Keratinocyte (primary cell): ENCODE measurements at regions not wholly inside any gene's neighbourhood (a gene's known extent, or its start where the extent isn't known, plus 50 kb on each side); places are given as distances from the start of the nearest gene placed in this dataset.

Experiments used
- DNase-seq: peaks from one replicate; pipeline ENCODE4 v3.0.0-alpha.2; 2011; ENCODE audit warnings: low read depth, missing footprints, low spot score
- FAIRE-seq: peaks from 2 replicates; lab custom pipeline; 2011; peaks lifted over from hg19 to GRCh38; lab: Jason Lieb, UNC
- H2AFZ ChIP-seq: 2 replicates; pipeline ENCODE4 v1.6.0; 2012; ENCODE audit warnings: low read length, control low read depth, inconsistent platforms; ENCODE audit not compliant: control insufficient read depth
- H3K27ac ChIP-seq: 2 replicates; pipeline ENCODE4 v1.5.1; 2011; ENCODE audit warnings: low read length; ENCODE audit not compliant: control insufficient read depth, insufficient read depth
- H3K27me3 ChIP-seq: 3 replicates; pipeline ENCODE4 v1.6.0; 2011; ENCODE audit warnings: low read length; ENCODE audit not compliant: control insufficient read depth, insufficient read depth; ENCODE audit errors: extremely low read depth
- H3K36me3 ChIP-seq, 2 experiments: 2 replicates in 1 of 2; 3 replicates in 1 of 2; pipeline ENCODE4 v1.5.1; 2011; ENCODE audit warnings: low read length in 2 of 2, mild to moderate bottlenecking in 1 of 2; ENCODE audit not compliant: control insufficient read depth in 2 of 2, insufficient read depth in 2 of 2; ENCODE audit errors: extremely low read depth in 1 of 2
- H3K4me1 ChIP-seq: 3 replicates; pipeline ENCODE4 v1.5.1; 2011; ENCODE audit warnings: low read length; ENCODE audit not compliant: control insufficient read depth, insufficient read depth; ENCODE audit errors: extremely low read depth
- H3K4me2 ChIP-seq: 3 replicates; pipeline ENCODE4 v1.6.0; 2011; ENCODE audit warnings: low read depth, low read length; ENCODE audit not compliant: control insufficient read depth, insufficient read depth; ENCODE audit errors: extremely low read depth
- H3K4me3 ChIP-seq, 3 experiments: fragments of 200-600 bp in 1 of 3; sonication (generic) in 1 of 3; 2 replicates in 2 of 3; 3 replicates in 1 of 3; pipeline ENCODE4 v1.5.1; 2011 to 2016; ENCODE audit warnings: low read length in 3 of 3, mild to moderate bottlenecking in 3 of 3, control low read depth in 2 of 3, inconsistent platforms in 1 of 3, low read depth in 1 of 3, mixed read lengths in 1 of 3, mixed run types in 1 of 3, moderate library complexity in 1 of 3; ENCODE audit not compliant: control insufficient read depth in 2 of 3, insufficient read depth in 2 of 3; ENCODE audit errors: extremely low read depth in 1 of 3
- H3K79me2 ChIP-seq: 2 replicates; pipeline ENCODE4 v1.6.0; 2012; ENCODE audit warnings: low read length; ENCODE audit not compliant: control insufficient read depth, insufficient read depth
- H3K9ac ChIP-seq: 3 replicates; pipeline ENCODE4 v1.6.0; 2011; ENCODE audit warnings: low read length; ENCODE audit not compliant: control insufficient read depth, insufficient read depth; ENCODE audit errors: extremely low read depth
- H3K9me1 ChIP-seq: 3 replicates; pipeline ENCODE4 v1.6.0; 2011; ENCODE audit warnings: low read length; ENCODE audit not compliant: control insufficient read depth, insufficient read depth; ENCODE audit errors: extremely low read depth
- H3K9me3 ChIP-seq: 2 replicates; pipeline ENCODE4 v1.5.1; 2012; ENCODE audit warnings: low read depth, low read length; ENCODE audit not compliant: control insufficient read depth
- H4K20me1 ChIP-seq: 3 replicates; pipeline ENCODE4 v1.6.0; 2011; ENCODE audit warnings: low read length; ENCODE audit not compliant: control insufficient read depth, insufficient read depth; ENCODE audit errors: extremely low read depth
- CTCF ChIP-seq, 3 experiments: IDR thresholded peaks in 1 of 3; conservative IDR thresholded peaks in 1 of 3; optimal IDR thresholded peaks in 1 of 3; 2 replicates in 2 of 3; 3 replicates in 1 of 3; pipeline versions ENCODE3 to v1.5.1; 2011; ENCODE audit warnings: low read length in 3 of 3, mild to moderate bottlenecking in 3 of 3, moderate library complexity in 2 of 3, control low read depth in 1 of 3, inconsistent platforms in 1 of 3; ENCODE audit not compliant: insufficient read depth in 2 of 3; ENCODE audit errors: extremely low read depth in 1 of 3
- EZH2 ChIP-seq: IDR thresholded peaks from one replicate; pipeline ENCODE4 v1.6.1; 2012; ENCODE audit warnings: inconsistent platforms, mild to moderate bottlenecking, low read length, moderate library complexity
- dilution Hi-C: fragments of 300-500 bp; cut with MboI; formaldehyde crosslinking; loops from one replicate; pipeline ENCODE4 v1.7.0; 2020; ENCODE audit warnings: low sequenced_read_pairs; ENCODE audit not compliant: extremely low pct_ligation_motif_present

- H3K4me2 ChIP-seq = no peak overlapping the region
- H3K27me3 ChIP-seq = no peaks in the 10 kb centered on the region
- H3K9ac ChIP-seq = no peak overlapping the region
- no peaks in the 10 kb centered on the region for H3K9me1 ChIP-seq
- DNase-seq (no peak), FAIRE-seq (no peak)
- H3K9me3 ChIP-seq = no peaks in the 10 kb centered on the region
- H3K4me1 ChIP-seq = no peaks in the 10 kb centered on the region
- H3K36me3 ChIP-seq = no peaks in the 10 kb centered on the region
- no peak overlapping the region for H3K4me3 ChIP-seq
- no peak overlapping the region for H2AFZ ChIP-seq
- TF ChIP-seq CTCF (optimal IDR thresholded peaks at IDR 0.05 in 1 of 3, IDR thresholded peaks at IDR 0.05 in 1 of 3, conservative IDR thresholded peaks at IDR 0.05 in 1 of 3; ENCODE audit: extremely low read depth in 1 of 3, insufficient read depth in 2 of 3, low read length in 3 of 3) = no peak
- TF ChIP-seq EZH2 = no peak
- no peaks in the 10 kb centered on the region for H4K20me1 ChIP-seq
- H3K27ac ChIP-seq = no peak overlapping the region
- dilution Hi-C loops = no loop called here
- no peaks in the 10 kb centered on the region for H3K79me2 ChIP-seq
These were observed 319.9 kb downstream of the PCDH7 start for GRCh38 chr4:31040106-31040505.

GRCh38 chr4:31041385-31041784, 321.2 kb downstream of the PCDH7 start:
- Histone ChIP-seq H2AFZ (no peak overlapping the region), H3K4me3 (no peak overlapping the region), H3K9ac (no peak overlapping the region), H3K79me2 (no peaks in the 10 kb centered on the region), H3K9me3 (no peaks in the 10 kb centered on the region), H3K36me3 (no peaks in the 10 kb centered on the region), H3K27ac (no peak overlapping the region), H3K27me3 (no peaks in the 10 kb centered on the region), H4K20me1 (no peaks in the 10 kb centered on the region), H3K4me2 (no peak overlapping the region), H3K9me1 (no peaks in the 10 kb centered on the region), H3K4me1 (no peaks in the 10 kb centered on the region)
- no peak for DNase-seq
- dilution Hi-C loops = no loop called here
- no peak for TF ChIP-seq CTCF (optimal IDR thresholded peaks at IDR 0.05 in 1 of 3, IDR thresholded peaks at IDR 0.05 in 1 of 3, conservative IDR thresholded peaks at IDR 0.05 in 1 of 3; ENCODE audit: extremely low read depth in 1 of 3, insufficient read depth in 2 of 3, low read length in 3 of 3)
- no peak for TF ChIP-seq EZH2
- no peak for FAIRE-seq
